Esophagus muscularis mucosa (tissue), 3 donors: ENCODE measurements at regions not wholly inside any gene's neighbourhood (a gene's known extent, or its start where the extent isn't known, plus 50 kb on each side); places are given as distances from the start of the nearest gene placed in this dataset.

Source experiments
- CTCF ChIP-seq, 3 experiments: fragments of 200-600 bp in 2 of 3; fragments of 450-650 bp in 1 of 3; sonication (generic) in 2 of 3; IDR thresholded peaks; one replicate each; pipeline ENCODE4 v1.5.1; 2017 to 2019; ENCODE audit warnings: antibody characterized with exemption in 3 of 3, mild to moderate bottlenecking in 2 of 3, moderate library complexity in 1 of 3
- POLR2A ChIP-seq: fragments of 450-650 bp; IDR thresholded peaks from one replicate; pipeline ENCODE4 v1.6.1; 2017; ENCODE audit warnings: antibody characterized with exemption, moderate library complexity, mild to moderate bottlenecking, low read depth
- POLR2AphosphoS5 ChIP-seq, 2 donors: sonication (generic); formaldehyde crosslinking; IDR thresholded peaks; one replicate each; pipeline ENCODE4 v1.6.1; 2017; ENCODE audit warnings: antibody characterized with exemption in 2 of 2

DNA sequence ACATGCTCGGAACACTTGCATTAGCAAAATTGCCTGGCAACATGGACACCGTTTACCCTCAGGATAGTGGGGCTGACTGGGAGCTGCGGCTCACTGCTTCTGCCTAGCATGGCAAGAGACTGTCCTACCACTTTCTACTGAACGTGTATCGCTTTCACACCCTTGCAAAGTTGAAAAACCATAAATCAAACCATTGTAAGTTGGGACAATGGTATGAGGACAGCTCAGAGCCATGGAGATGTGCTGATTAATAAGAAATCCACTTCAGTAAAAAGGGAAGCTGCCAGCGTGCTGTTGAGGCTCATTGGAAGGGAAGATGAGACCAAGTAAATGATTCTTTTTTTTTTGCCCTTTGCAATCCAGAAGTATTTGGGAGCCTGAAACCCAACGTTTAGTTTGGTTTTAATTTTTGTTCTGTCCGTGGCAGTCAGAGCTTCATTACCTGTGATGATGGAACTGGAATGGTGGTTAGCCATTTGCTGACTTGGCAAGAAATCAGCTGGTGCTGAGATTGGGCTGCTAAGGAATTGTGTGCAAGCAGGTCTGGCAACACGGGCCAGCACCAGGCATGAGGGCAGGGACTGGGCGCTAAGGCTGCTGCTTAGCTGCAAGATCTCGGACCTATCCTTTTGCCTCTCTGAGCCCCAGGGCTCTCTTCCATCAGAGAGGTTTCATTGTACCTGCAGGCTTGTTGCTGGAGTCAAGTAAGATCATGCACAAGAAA is 75.5 kb upstream of the HS6ST1 start:
- TF ChIP-seq CTCF (IDR thresholded peaks at IDR 0.05) = no peak
- TF ChIP-seq POLR2AphosphoS5 (IDR thresholded peaks at IDR 0.05) = no peak
- TF ChIP-seq POLR2A = no peak
